H9 (cell line): ENCODE measurements at regions not wholly inside any gene's neighbourhood (a gene's known extent, or its start where the extent isn't known, plus 50 kb on each side); places are given as distances from the start of the nearest gene placed in this dataset.
"Not testable (repeated sequence)": the region's sequence is repeated elsewhere in the genome, so short reads cannot be mapped to it uniquely, and the experiment has no call there.

Experiments
- DNase-seq: peaks from one replicate; pipeline ENCODE4 v3.0.0-alpha.2; 2017
- H2AFZ ChIP-seq: one replicate; pipeline ENCODE4 v1.6.1; 2013; ENCODE audit warnings: mild to moderate bottlenecking, low read length, control low read depth, moderate library complexity
- H2AK5ac ChIP-seq: 2 replicates; pipeline ENCODE4 v1.6.1; 2013; ENCODE audit warnings: low read length, control low read depth, mixed read lengths; ENCODE audit not compliant: insufficient read length
- H2BK120ac ChIP-seq: one replicate; pipeline ENCODE4 v1.6.1; 2013; ENCODE audit warnings: low read depth, mild to moderate bottlenecking, low read length, control low read depth, inconsistent platforms; ENCODE audit not compliant: poor library complexity, severe bottlenecking
- H2BK12ac ChIP-seq: 2 replicates; pipeline ENCODE4 v1.6.1; 2013; ENCODE audit warnings: low read length, control low read depth, mixed read lengths, low read depth; ENCODE audit not compliant: insufficient read length
- H2BK15ac ChIP-seq: 2 replicates; pipeline ENCODE4 v1.6.1; 2013; ENCODE audit warnings: low read depth, low read length, control low read depth
- H2BK20ac ChIP-seq: one replicate; pipeline ENCODE4 v1.6.1; 2013; ENCODE audit warnings: low read depth, mild to moderate bottlenecking, low read length, control low read depth, inconsistent platforms; ENCODE audit not compliant: poor library complexity, severe bottlenecking
- H2BK5ac ChIP-seq: 2 replicates; pipeline ENCODE4 v1.6.1; 2013; ENCODE audit warnings: low read length, control low read depth, mixed read lengths; ENCODE audit not compliant: insufficient read length
- H3K14ac ChIP-seq: 2 replicates; pipeline ENCODE4 v1.6.1; 2013; ENCODE audit warnings: low read length, control low read depth; ENCODE audit not compliant: insufficient read depth
- H3K18ac ChIP-seq: 2 replicates; pipeline ENCODE4 v1.6.1; 2013; ENCODE audit warnings: low read depth, mild to moderate bottlenecking, mixed read lengths, low read length, control low read depth; ENCODE audit not compliant: insufficient read length
- H3K23ac ChIP-seq: 2 replicates; pipeline ENCODE4 v1.6.1; 2013; ENCODE audit warnings: low read length, control low read depth, mixed read lengths, low read depth; ENCODE audit not compliant: insufficient read length
- H3K23me2 ChIP-seq: 2 replicates; pipeline ENCODE4 v1.6.1; 2013; ENCODE audit warnings: low read depth, mild to moderate bottlenecking, mixed read lengths, low read length, control low read depth; ENCODE audit not compliant: insufficient read length, poor library complexity, severe bottlenecking
- H3K27ac ChIP-seq: 2 replicates; pipeline ENCODE4 v1.5.1; 2013; ENCODE audit warnings: low read length, control low read depth, mixed read lengths, low read depth; ENCODE audit not compliant: insufficient read length
- H3K27me3 ChIP-seq: 2 replicates; pipeline ENCODE4 v1.6.1; 2013; ENCODE audit warnings: low read length, control low read depth, inconsistent platforms; ENCODE audit not compliant: insufficient read depth
- H3K4ac ChIP-seq: 2 replicates; pipeline ENCODE4 v1.6.1; 2013; ENCODE audit warnings: low read depth, mild to moderate bottlenecking, control low read depth, inconsistent platforms, low read length, moderate library complexity
- H3K4me1 ChIP-seq: 2 replicates; pipeline ENCODE4 v1.6.1; 2013; ENCODE audit warnings: low read length, control low read depth, inconsistent platforms; ENCODE audit not compliant: insufficient read depth
- H3K4me2 ChIP-seq: 2 replicates; pipeline ENCODE4 v1.6.1; 2013; ENCODE audit warnings: low read length, control low read depth, mixed read lengths; ENCODE audit not compliant: insufficient read length, insufficient read depth
- H3K56ac ChIP-seq: 2 replicates; pipeline ENCODE4 v1.6.1; 2013; ENCODE audit warnings: low read depth, mild to moderate bottlenecking, mixed read lengths, low read length, control low read depth; ENCODE audit not compliant: insufficient read length
- H3K79me1 ChIP-seq: 2 replicates; pipeline ENCODE4 v1.6.1; 2013; ENCODE audit warnings: low read depth, mild to moderate bottlenecking, moderate library complexity, low read length, control low read depth, inconsistent platforms; ENCODE audit not compliant: insufficient read depth, poor library complexity, severe bottlenecking
- H3K79me2 ChIP-seq: 2 replicates; pipeline ENCODE4 v1.6.1; 2013; ENCODE audit warnings: low read length, control low read depth, inconsistent platforms; ENCODE audit not compliant: insufficient read depth
- H3K9ac ChIP-seq: 2 replicates; pipeline ENCODE4 v1.6.1; 2013; ENCODE audit warnings: low read length, control low read depth, mixed read lengths; ENCODE audit not compliant: insufficient read length; ENCODE audit errors: extremely low read depth
- H3K9me3 ChIP-seq: one replicate; pipeline ENCODE4 v1.6.1; 2013; ENCODE audit warnings: low read depth, low read length, inconsistent platforms; ENCODE audit not compliant: control insufficient read depth
- H3T11ph ChIP-seq: one replicate; pipeline ENCODE4 v1.6.1; 2013; ENCODE audit warnings: mild to moderate bottlenecking, low read length, control low read depth, inconsistent platforms
- H4K20me1 ChIP-seq: one replicate; pipeline ENCODE4 v1.6.1; 2013; ENCODE audit not compliant: control insufficient read depth, insufficient read length, insufficient read depth
- H4K5ac ChIP-seq: 2 replicates; pipeline ENCODE4 v1.6.1; 2013; ENCODE audit warnings: low read depth, mild to moderate bottlenecking, mixed read lengths, low read length, control low read depth; ENCODE audit not compliant: insufficient read length
- H4K8ac ChIP-seq: replicated peaks from 2 replicates; pipeline ENCODE4 v1.6.1; 2013; ENCODE audit warnings: low read length, control low read depth, mixed read lengths, low read depth; ENCODE audit not compliant: insufficient read length
- H4K91ac ChIP-seq: 2 replicates; pipeline ENCODE4 v1.6.1; 2013; ENCODE audit warnings: low read depth, mild to moderate bottlenecking, moderate library complexity, mixed read lengths, low read length, control low read depth; ENCODE audit not compliant: insufficient read length
- H3K27ac Mint-ChIP-seq, 3 experiments: 2 replicates in 2 of 3; 3 replicates in 1 of 3; pipeline ENCODE4 v1.8.0; 2020 to 2021; ENCODE audit warnings: mixed read lengths in 3 of 3, mild to moderate bottlenecking in 1 of 3, moderate library complexity in 1 of 3
- H3K27me3 Mint-ChIP-seq: 2 replicates; pipeline ENCODE4 v1.8.0; 2021; ENCODE audit warnings: low read depth, mild to moderate bottlenecking, moderate library complexity, mixed read lengths
- H3K36me3 Mint-ChIP-seq, 3 experiments: 2 replicates in 2 of 3; 3 replicates in 1 of 3; pipeline ENCODE4 v1.8.0; 2020 to 2021; ENCODE audit warnings: low read depth in 3 of 3, mixed read lengths in 3 of 3; ENCODE audit not compliant: insufficient read depth in 1 of 3
- H3K4me1 Mint-ChIP-seq, 2 experiments: 2 replicates each; pipeline ENCODE4 v1.8.0; 2020; ENCODE audit warnings: mixed read lengths in 2 of 2
- H3K4me3 Mint-ChIP-seq, 2 experiments: 2 replicates in 1 of 2; 3 replicates in 1 of 2; pipeline ENCODE4 v1.8.0; 2020 to 2021; ENCODE audit warnings: mild to moderate bottlenecking in 2 of 2, mixed read lengths in 2 of 2, moderate library complexity in 1 of 2
- H3K9me3 Mint-ChIP-seq, 2 experiments: 2 replicates in 1 of 2; 3 replicates in 1 of 2; pipeline ENCODE4 v1.8.0; 2020; ENCODE audit warnings: mild to moderate bottlenecking in 2 of 2, mixed read lengths in 2 of 2, moderate library complexity in 1 of 2
- WGBS: extraction: QIAGEN DNeasy Blood & Tissue Kit; methylation state at CpG from one replicate; pipeline ENCODE4 v1.1.7; 2013; ENCODE audit warnings: missing lambda C conversion rate, low lambda C conversion rate, mixed read lengths; ENCODE audit not compliant: insufficient read length; ENCODE audit errors: extremely low coverage; 5-methylcytosine and 5-hydroxymethylcytosine counted together
- TF ChIP-seq, protein P1 (sequence below): fragments of 200-600 bp; sonication (generic); conservative IDR thresholded peaks from 3 replicates; pipeline ENCODE4 v1.8.0; 2021; ENCODE audit warnings: antibody characterized with exemption, mild to moderate bottlenecking

- H3K4me1 Mint-ChIP-seq: peaks cover 14 to 15% of the 10 kb centered on the region in 2 experiments
Observed at GRCh38 chr4:82084747-82085146, 289.0 kb downstream of the HNRNPD start.

DNA sequence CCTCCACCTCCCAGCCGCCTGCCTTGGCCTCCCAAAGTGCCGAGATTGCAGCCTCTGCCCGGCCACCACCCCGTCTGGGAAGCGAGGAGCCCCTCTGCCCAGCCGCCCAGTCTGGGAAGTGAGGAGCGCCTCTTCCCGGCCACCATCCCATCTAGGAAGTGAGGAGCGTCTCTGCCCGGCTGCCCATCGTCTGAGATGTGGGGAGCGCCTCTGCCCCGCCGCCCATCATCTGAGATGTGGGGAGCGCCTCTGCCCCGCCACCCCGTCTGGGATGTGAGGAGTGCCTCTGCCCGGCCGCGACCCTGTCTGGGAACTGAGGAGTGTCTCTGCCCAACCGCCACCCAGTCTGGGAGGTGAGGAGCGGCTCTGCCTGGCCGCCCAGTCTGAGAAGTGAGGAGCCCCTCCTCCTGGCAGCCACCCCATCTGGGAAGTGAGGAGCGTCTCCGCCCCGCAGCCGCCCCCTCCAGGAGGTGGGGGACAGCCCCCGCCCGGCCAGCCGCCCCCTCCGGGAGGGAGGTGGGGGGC, 296.3 kb downstream of the HNRNPD start:
- H3K27ac ChIP-seq, H3K9me3 ChIP-seq, H3K4me3 Mint-ChIP-seq, H2BK20ac ChIP-seq, H3K27ac Mint-ChIP-seq, H3K23ac ChIP-seq, H2BK5ac ChIP-seq, H3K23me2 ChIP-seq, H2AK5ac ChIP-seq, H4K5ac ChIP-seq, H3K14ac ChIP-seq, H4K8ac ChIP-seq, H3K18ac ChIP-seq, H2BK120ac ChIP-seq, H2AFZ ChIP-seq, DNase-seq, H3K9me3 Mint-ChIP-seq, H3K27me3 ChIP-seq, H3K36me3 Mint-ChIP-seq, H3K4me1 ChIP-seq, H4K20me1 ChIP-seq, H3T11ph ChIP-seq, H3K9ac ChIP-seq, H2BK12ac ChIP-seq, H4K91ac ChIP-seq, H3K56ac ChIP-seq, H2BK15ac ChIP-seq, H3K27me3 Mint-ChIP-seq, H3K79me1 ChIP-seq, H3K79me2 ChIP-seq, H3K4ac ChIP-seq, H3K4me2 ChIP-seq: not testable (repeated sequence)
- WGBS: no CpG with 5 or more reads among the region's 31 CpGs
- H3K4me1 Mint-ChIP-seq: peaks cover 9 to 10% of the 10 kb centered on the region in 2 experiments

More at GRCh38 chr4:82084747-82085146, 289.0 kb downstream of the HNRNPD start:
- H2AFZ ChIP-seq: no peak overlapping the region
- H3K23ac ChIP-seq: no peak overlapping the region
- no peak overlapping the region for H3K14ac ChIP-seq
- TF ChIP-seq, protein P1, sequence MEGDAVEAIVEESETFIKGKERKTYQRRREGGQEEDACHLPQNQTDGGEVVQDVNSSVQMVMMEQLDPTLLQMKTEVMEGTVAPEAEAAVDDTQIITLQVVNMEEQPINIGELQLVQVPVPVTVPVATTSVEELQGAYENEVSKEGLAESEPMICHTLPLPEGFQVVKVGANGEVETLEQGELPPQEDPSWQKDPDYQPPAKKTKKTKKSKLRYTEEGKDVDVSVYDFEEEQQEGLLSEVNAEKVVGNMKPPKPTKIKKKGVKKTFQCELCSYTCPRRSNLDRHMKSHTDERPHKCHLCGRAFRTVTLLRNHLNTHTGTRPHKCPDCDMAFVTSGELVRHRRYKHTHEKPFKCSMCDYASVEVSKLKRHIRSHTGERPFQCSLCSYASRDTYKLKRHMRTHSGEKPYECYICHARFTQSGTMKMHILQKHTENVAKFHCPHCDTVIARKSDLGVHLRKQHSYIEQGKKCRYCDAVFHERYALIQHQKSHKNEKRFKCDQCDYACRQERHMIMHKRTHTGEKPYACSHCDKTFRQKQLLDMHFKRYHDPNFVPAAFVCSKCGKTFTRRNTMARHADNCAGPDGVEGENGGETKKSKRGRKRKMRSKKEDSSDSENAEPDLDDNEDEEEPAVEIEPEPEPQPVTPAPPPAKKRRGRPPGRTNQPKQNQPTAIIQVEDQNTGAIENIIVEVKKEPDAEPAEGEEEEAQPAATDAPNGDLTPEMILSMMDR: no peak
- WGBS: no CpG with 5 or more reads among the region's 1 CpG
- no peak overlapping the region for H3K4ac ChIP-seq
- Mint-ChIP-seq H3K27ac (peak overlapping the region in 1 of 3 experiments; percentile 13; a peak in 1 of 7 replicates), H3K4me3 (no peak overlapping the region), H3K36me3 (no peaks in the 10 kb centered on the region; a peak in 1 of 7 replicates), H3K9me3 (0 out of 5 replicates have a peak, but pooled peaks cover 0 to 2% of the 10 kb centered on the region in 2 experiments), H3K27me3 (no peaks in the 10 kb centered on the region; the same call in 1 of the 2 replicates)
- no peak overlapping the region for H2AK5ac ChIP-seq
- H2BK20ac ChIP-seq: no peak overlapping the region
- H3T11ph ChIP-seq: no peak overlapping the region
- no peak overlapping the region for H2BK5ac ChIP-seq
- no peak overlapping the region for H2BK120ac ChIP-seq
- no peaks in the 10 kb centered on the region for H3K27me3 ChIP-seq
- DNase-seq: no peak
- H3K23me2 ChIP-seq: no peaks in the 10 kb centered on the region
- no peak overlapping the region for H2BK12ac ChIP-seq
- H4K20me1 ChIP-seq: no peaks in the 10 kb centered on the region
- no peaks in the 10 kb centered on the region for H3K79me1 ChIP-seq
- no peaks in the 10 kb centered on the region for H3K79me2 ChIP-seq
- no peak overlapping the region for H4K8ac ChIP-seq
- no peak overlapping the region for H2BK15ac ChIP-seq
- no peak overlapping the region for H4K5ac ChIP-seq
- no peaks in the 10 kb centered on the region for H3K9me3 ChIP-seq
- H3K18ac ChIP-seq: no peak overlapping the region
- no peaks in the 10 kb centered on the region; the same call in 1 of the 2 replicates for H3K4me1 ChIP-seq
- H3K56ac ChIP-seq: no peak overlapping the region
- H3K4me2 ChIP-seq: no peak overlapping the region
- H3K27ac ChIP-seq: no peak overlapping the region
- no peak overlapping the region for H4K91ac ChIP-seq
- H3K9ac ChIP-seq: no peak overlapping the region
